ENCODE measurements at regions not wholly inside any gene's neighbourhood (a gene's known extent, or its start where the extent isn't known, plus 50 kb on each side); places are given as distances from the start of the nearest gene placed in this dataset.

DNA sequence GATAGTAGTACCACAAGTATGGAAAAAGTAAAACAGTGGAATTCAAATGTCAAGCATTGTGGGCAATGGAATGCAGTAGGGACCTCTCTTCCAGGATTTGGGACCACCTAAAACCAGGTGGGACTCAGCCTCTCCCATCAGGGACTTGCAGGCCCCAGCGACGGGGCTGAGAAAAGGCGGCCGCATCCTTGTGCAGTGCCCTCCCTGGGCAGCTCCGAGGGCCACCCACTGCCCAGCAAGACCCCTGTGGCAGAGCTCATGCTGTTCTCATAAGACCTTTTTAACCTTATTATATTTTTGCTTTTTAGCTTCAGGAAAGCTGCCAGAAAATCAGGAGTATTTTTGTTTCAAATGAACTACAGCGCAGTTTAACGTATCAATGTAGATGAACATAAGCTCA is 142.6 kb upstream of the RPS6KA2 start:
- TF ChIP-seq CSDC2 (CRISPR knock-in tag; IDR thresholded peaks at IDR 0.05) (no peak), GLIS3 (CRISPR knock-in tag; IDR thresholded peaks at IDR 0.05) (no peak)

Measured in SK-N-SH treated with all-trans-retinoic acid at 6 μM for 48 hours (cell line).